BLaER1 (cell line): ENCODE measurements at regions not wholly inside any gene's neighbourhood (a gene's known extent, or its start where the extent isn't known, plus 50 kb on each side); places are given as distances from the start of the nearest gene placed in this dataset.

Experiments used
- H3K27ac ChIP-seq: shearing (Covaris generic); formaldehyde crosslinking; 2 replicates; pipeline ENCODE4 v1.8.1; 2022
- H3K27me3 ChIP-seq: shearing (Covaris generic); formaldehyde crosslinking; 2 replicates; pipeline ENCODE4 v1.8.1; 2022
- H3K36me3 ChIP-seq: shearing (Covaris generic); formaldehyde crosslinking; 2 replicates; pipeline ENCODE4 v1.8.1; 2022
- H3K4me1 ChIP-seq: shearing (Covaris generic); formaldehyde crosslinking; 2 replicates; pipeline ENCODE4 v1.8.1; 2022
- H3K4me2 ChIP-seq: shearing (Covaris generic); formaldehyde crosslinking; 2 replicates; pipeline ENCODE4 v1.8.1; 2022
- H3K4me3 ChIP-seq: shearing (Covaris generic); formaldehyde crosslinking; 2 replicates; pipeline ENCODE4 v1.8.1; 2022
- H3K9ac ChIP-seq: shearing (Covaris generic); formaldehyde crosslinking; 2 replicates; pipeline ENCODE4 v1.8.1; 2022
- H3K9me3 ChIP-seq: shearing (Covaris generic); formaldehyde crosslinking; 2 replicates; pipeline ENCODE4 v1.8.1; 2022
- H4K20me1 ChIP-seq: shearing (Covaris generic); formaldehyde crosslinking; 2 replicates; pipeline ENCODE4 v1.8.1; 2022
- Cebpa-rat ChIP-seq: shearing (Covaris generic); IDR thresholded peaks from 2 replicates; pipeline ENCODE4 v1.8.1; 2022

DNA sequence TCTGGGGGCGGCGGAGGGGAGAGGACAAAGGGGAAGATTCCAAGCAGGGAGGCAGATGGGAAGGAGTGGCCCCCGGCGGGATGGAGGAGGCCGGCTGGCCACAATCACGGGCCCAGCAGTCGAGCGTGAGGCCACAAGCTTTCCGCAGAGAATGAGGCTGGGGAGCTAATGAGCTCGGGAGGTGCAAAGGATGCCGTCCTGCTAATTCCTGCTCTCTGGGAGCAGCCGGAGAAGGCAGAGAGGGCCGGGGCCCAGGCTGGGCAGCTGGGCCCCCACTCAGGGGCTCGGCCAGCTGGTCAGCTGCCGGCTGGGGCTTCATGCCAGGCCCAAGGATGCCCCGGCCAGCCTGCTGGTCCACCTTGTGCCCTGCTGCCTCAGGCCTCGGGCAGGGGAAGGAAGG, 98.1 kb upstream of the LHX5 start:
- Histone ChIP-seq H3K9me3 (no peaks in the 10 kb centered on the region), H3K36me3 (no peaks in the 10 kb centered on the region), H3K4me3 (no peak overlapping the region), H3K4me1 (no peaks in the 10 kb centered on the region), H3K4me2 (no peak overlapping the region), H3K27me3 (no peaks in the 10 kb centered on the region), H3K9ac (no peak overlapping the region), H4K20me1 (no peaks in the 10 kb centered on the region), H3K27ac (no peak overlapping the region)
- no peak for TF ChIP-seq Cebpa-rat

DNA sequence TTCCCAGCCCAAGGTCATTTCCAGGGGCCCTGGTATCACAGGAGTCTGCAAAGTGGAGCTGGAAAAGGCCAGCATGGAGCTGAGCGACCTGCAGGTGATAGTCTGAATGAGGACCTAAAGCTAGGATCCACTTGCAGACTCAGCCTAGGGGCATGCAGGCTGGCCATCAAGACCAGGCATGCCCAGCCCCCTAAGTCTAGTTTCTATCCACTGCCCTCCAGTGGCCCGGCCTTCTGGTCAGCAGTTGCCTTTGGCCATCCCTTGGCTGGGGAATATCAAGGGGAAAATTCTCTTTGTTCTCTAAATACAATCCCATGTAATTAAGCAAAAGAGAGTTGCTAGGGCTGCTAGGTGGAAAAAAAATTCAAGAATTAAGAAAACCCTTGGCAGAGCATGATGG, 96.3 kb upstream of the LHX5 start:
- Histone ChIP-seq H3K4me3 (no peak overlapping the region), H3K27me3 (no peaks in the 10 kb centered on the region), H4K20me1 (no peaks in the 10 kb centered on the region), H3K36me3 (no peaks in the 10 kb centered on the region), H3K4me1 (no peaks in the 10 kb centered on the region), H3K9me3 (no peaks in the 10 kb centered on the region), H3K4me2 (no peak overlapping the region), H3K27ac (no peak overlapping the region), H3K9ac (no peak overlapping the region)
- no peak for TF ChIP-seq Cebpa-rat

DNA sequence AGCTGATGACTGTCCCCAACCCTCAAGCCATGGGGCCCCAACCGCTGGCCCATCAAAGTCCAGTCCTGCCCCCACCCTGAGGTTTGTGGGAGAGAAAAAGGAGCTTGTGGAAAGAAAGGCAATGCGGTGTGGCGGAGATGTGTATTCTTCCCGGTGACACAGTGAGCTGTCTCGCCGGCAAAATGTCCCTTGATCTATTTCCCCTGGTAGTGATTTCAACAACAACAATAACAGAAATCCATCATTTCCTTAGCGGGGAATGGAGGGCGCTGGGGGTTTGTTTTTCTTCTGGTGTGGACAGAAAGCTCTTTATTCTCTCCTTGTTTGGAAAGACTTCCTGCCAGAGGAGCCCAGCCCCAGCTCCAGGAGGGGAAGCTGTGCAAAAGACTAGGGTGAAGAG, 93.7 kb upstream of the LHX5 start:
- Histone ChIP-seq H3K4me3 (no peak overlapping the region), H3K36me3 (no peaks in the 10 kb centered on the region), H3K4me2 (no peak overlapping the region), H4K20me1 (no peaks in the 10 kb centered on the region), H3K27ac (no peak overlapping the region), H3K9ac (no peak overlapping the region), H3K27me3 (no peaks in the 10 kb centered on the region), H3K9me3 (no peaks in the 10 kb centered on the region), H3K4me1 (no peaks in the 10 kb centered on the region)
- no peak for TF ChIP-seq Cebpa-rat

DNA sequence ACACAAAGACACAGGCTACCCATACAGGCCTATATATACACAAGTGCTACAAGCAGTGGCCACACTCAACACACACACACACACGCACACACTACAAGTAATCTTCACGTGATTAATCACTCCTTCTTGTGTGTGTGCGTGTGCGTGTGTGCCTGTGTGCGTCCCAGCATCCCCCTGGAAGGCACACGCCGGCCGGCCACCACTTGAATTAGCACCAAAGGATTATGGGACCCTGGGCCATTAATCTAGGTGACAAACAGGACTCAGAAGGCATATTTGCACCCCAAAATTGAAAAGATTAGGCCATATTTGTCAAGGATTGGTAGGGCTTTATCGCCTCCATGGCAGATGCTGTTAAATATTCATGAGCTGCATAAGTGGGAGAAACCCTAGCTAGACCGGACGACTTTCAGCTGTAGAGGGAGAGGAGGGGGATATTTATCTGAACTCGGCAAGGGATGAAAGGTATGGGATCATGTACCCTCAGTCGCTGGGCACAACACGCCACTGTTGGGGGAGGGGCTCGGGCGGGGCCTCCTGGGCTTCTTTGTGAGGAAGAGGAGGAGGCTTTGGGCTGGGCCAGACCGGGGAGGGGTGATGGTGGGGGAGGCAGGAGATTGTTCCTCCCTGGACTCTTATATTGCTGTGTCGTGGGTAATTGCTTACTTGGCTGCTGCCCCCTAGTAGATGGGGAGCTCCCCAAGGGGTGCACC, 89.6 kb upstream of the LHX5 start:
- no peak overlapping the region for H3K27ac ChIP-seq
- no peaks in the 10 kb centered on the region for H3K27me3 ChIP-seq
- TF ChIP-seq Cebpa-rat, result no peak

DNA sequence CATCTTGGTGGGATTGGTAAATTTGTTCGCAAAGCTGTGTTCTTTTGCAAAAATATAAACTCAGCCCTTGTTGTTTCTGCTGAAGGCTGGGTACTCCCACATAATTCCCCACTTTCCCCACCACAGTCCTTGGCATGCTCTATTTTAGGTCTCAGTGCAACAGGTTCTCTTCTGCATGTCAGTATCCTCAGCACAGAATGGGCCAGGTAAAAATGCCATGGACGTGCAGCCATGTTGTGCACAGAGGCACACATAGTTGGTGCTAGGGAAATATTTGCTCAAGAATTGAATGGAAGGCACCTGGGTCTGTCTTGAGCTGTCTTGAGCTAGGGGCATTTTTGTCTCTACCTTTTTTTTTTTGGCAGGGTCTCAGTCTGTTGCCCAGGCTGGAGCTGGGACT, 87.8 kb upstream of the LHX5 start:
- no peak for TF ChIP-seq Cebpa-rat
- H3K9me3 ChIP-seq, result no peaks in the 10 kb centered on the region
- no peaks in the 10 kb centered on the region for H3K4me1 ChIP-seq
- no peaks in the 10 kb centered on the region for H3K27me3 ChIP-seq
- no peak overlapping the region for H3K4me3 ChIP-seq
- no peaks in the 10 kb centered on the region for H4K20me1 ChIP-seq
- no peak overlapping the region for H3K27ac ChIP-seq
- no peaks in the 10 kb centered on the region for H3K36me3 ChIP-seq
- H3K9ac ChIP-seq, result no peak overlapping the region
- no peak overlapping the region for H3K4me2 ChIP-seq

More for the DNA sequence above, 89.6 kb upstream of the LHX5 start:
- no peaks in the 10 kb centered on the region for H3K9me3 ChIP-seq
- no peaks in the 10 kb centered on the region for H4K20me1 ChIP-seq
- H3K4me3 ChIP-seq, result no peak overlapping the region
- H3K9ac ChIP-seq, result no peak overlapping the region
- H3K36me3 ChIP-seq, result no peaks in the 10 kb centered on the region
- H3K4me2 ChIP-seq, result no peak overlapping the region
- no peaks in the 10 kb centered on the region for H3K4me1 ChIP-seq

DNA sequence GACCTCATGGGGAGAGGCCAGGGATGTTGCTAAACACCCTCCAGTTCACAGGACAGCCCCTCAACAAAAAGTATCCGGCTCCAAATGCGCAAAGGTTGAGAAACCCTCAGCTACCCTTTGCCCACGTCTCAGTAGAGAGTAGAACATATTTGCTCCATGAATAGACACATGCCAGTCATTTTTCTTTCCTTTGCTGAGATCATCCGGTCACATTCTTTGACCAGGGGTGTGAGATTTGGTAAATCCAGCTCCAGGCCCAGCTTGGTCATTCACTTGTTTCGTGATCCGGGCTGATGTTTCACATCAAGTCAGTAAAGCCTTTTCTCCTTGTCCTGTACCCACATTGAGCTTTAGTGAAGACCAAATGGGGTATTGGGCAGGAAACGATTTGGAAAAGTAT, 83.6 kb upstream of the LHX5 start:
- no peak overlapping the region for H3K4me2 ChIP-seq
- no peak overlapping the region for H3K27ac ChIP-seq
- H3K9ac ChIP-seq, result no peak overlapping the region
- H4K20me1 ChIP-seq, result no peaks in the 10 kb centered on the region
- H3K4me1 ChIP-seq, result no peaks in the 10 kb centered on the region
- H3K27me3 ChIP-seq, result no peaks in the 10 kb centered on the region
- H3K36me3 ChIP-seq, result no peaks in the 10 kb centered on the region
- H3K4me3 ChIP-seq, result no peak overlapping the region
- TF ChIP-seq Cebpa-rat, result no peak
- H3K9me3 ChIP-seq, result no peaks in the 10 kb centered on the region

DNA sequence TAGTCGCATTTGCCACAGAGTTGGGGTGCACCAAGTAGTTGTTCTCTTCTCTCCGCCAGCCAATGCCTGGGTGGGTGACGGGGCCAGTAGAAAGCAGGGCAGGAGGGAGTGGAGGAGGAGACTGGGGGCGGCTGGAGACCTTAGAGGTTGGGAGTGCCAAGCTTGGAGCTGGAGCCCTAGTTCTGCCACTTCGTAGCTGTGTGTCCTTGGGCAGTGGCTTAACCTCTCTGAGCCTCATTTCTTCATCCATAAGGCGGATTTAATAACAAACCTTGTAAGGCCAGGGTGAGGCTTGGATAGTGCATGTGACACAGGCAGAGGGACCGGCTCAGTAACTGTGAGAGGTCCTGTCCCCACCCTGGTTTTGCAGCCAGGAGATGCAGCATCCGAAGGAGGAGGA, 81.1 kb upstream of the LHX5 start:
- TF ChIP-seq Cebpa-rat, result no peak
- no peak overlapping the region for H3K4me3 ChIP-seq
- H3K4me1 ChIP-seq, result no peaks in the 10 kb centered on the region
- H4K20me1 ChIP-seq, result no peaks in the 10 kb centered on the region
- H3K4me2 ChIP-seq, result no peak overlapping the region
- 0 out of 2 replicates have a peak, but pooled peaks cover 4% of the 10 kb centered on the region for H3K9me3 ChIP-seq
- no peaks in the 10 kb centered on the region for H3K27me3 ChIP-seq
- H3K27ac ChIP-seq, result no peak overlapping the region
- no peak overlapping the region for H3K9ac ChIP-seq
- no peaks in the 10 kb centered on the region for H3K36me3 ChIP-seq

DNA sequence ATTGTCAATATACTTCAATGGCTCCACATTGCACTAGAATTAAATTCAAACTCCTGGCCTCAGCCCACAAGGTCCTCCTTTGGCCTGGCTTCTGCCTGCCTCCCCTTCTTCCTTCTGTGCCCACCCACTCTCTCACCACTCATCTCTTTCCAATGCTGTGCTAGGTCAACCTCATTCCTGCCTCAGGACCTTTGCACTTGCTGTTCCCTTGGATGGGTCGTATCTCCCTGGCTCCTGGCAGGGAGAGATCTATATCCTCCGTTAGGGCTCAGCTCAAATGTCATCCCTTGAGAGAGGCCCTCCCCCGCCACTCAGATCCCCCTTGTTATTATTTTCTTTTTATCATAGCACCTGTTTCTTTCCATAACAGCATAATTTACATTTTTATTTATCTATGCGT, 79.9 kb upstream of the LHX5 start:
- Histone ChIP-seq H3K27me3 (no peaks in the 10 kb centered on the region), H3K27ac (no peak overlapping the region), H3K4me2 (no peak overlapping the region), H3K4me3 (no peak overlapping the region), H3K9ac (no peak overlapping the region), H3K36me3 (no peaks in the 10 kb centered on the region), H3K4me1 (no peaks in the 10 kb centered on the region), H3K9me3 (0 out of 2 replicates have a peak, but pooled peaks cover 4% of the 10 kb centered on the region), H4K20me1 (no peaks in the 10 kb centered on the region)
- no peak for TF ChIP-seq Cebpa-rat

DNA sequence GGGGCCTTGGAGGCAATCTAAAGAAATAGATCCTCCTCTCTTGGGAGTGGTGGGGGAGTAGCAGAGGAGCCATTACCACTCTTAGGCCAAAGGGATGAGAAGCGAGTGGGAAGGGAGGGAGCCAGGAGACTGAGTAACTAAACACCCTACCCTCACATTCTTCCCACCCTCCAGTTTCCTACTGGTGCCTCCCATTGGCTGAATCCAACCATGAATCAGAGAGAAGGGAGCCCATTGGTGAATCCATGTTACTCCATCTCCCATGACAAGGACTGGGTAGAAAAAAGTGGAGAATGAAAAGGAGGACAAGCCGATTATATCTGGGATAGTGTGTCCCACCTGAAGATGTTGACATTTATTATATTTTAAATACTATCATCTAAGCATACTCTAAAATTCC, 76.8 kb upstream of the LHX5 start:
- Histone ChIP-seq H3K27me3 (no peaks in the 10 kb centered on the region), H3K9ac (no peak overlapping the region), H3K27ac (no peak overlapping the region), H3K4me1 (no peaks in the 10 kb centered on the region), H3K4me2 (no peak overlapping the region), H3K36me3 (no peaks in the 10 kb centered on the region), H3K9me3 (0 out of 2 replicates have a peak, but pooled peaks cover 4% of the 10 kb centered on the region), H4K20me1 (no peaks in the 10 kb centered on the region), H3K4me3 (no peak overlapping the region)
- TF ChIP-seq Cebpa-rat, result no peak

DNA sequence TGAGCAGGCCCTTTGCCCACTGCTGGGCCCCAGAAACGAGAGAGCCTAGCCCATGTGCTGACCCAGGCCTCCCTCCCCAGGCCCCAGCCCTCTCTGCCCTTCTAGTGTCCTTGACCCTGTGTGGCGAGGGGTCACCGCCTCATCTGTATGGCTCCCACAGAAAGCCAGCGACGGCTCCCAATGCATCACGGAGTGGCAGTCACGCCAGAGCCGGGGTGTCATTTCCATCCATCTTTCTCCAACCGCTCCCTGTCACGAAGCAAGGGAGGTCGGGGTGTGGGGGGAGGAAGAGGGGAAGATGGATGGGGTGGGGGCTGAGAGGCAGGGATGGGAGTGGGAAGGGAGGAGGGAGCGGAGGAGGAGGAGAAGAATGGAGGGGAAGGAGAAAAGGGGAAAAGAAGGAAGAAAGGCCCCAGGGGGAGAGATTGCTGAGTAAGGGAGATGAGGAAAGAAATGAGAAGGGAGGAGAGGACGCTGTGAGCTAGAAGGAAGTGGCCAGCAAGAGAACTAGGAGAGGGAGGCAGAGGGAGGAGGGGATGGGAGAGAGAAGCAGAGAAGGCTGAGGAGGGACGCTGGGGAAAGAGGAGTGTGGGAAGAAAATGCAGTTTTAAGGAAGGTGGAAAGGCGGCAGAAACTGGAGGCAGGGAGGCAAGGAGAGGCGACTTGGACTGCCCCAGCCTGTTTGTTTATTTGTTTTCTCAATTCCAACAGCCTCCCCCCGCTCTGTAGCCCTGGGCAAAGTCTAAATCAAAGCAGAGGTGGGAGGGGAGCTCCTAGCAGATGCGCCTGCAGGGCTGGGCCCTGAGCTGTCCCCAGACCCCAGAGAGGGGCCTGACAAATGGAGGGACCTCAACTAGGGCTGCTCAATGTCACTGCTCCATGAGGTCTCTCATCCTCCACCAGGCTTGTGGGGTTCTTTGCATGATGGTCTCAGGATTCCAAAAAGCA, 75.5 kb upstream of the LHX5 start:
- H3K27ac ChIP-seq, result no peak overlapping the region
- no peaks in the 10 kb centered on the region for H3K27me3 ChIP-seq
- H3K4me1 ChIP-seq, result no peaks in the 10 kb centered on the region
- no peaks in the 10 kb centered on the region for H3K36me3 ChIP-seq
- no peak overlapping the region for H3K9ac ChIP-seq
- no peak overlapping the region for H3K4me2 ChIP-seq
- no peak for TF ChIP-seq Cebpa-rat
- H4K20me1 ChIP-seq, result no peaks in the 10 kb centered on the region
- 0 out of 2 replicates have a peak, but pooled peaks cover 4% of the 10 kb centered on the region for H3K9me3 ChIP-seq
- H3K4me3 ChIP-seq, result no peak overlapping the region
